ENCODE measurements at regions not wholly inside any gene's neighbourhood (a gene's known extent, or its start where the extent isn't known, plus 50 kb on each side); places are given as distances from the start of the nearest gene placed in this dataset.

DNA sequence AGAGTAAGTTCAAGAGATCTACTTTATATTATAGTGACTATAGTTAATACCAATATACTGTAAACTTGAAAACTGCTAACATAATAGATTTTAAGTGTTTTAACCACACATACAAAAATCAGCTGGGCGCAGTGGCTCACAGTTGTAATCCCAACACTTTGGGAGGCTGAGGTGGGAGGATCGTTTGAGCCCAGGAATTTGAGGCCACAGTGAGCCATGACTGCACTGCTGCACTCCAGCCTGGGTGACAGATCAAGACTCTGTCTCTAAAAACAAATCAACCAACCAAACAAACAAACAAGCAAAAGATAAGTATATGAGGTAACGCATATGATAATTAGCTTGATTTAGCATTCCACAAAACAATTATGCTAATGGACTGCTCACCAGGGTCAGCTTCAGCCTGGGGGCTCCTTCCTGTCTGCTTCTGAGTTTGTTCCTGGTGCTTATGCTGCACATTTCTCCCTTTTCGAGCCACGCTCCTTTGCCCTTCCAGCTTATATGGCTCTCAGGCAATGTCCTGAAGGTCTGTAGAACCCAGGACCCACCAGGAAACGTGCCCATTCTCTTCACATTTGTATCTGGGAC is 357.6 kb downstream of the EN1 start:
- H3K27me3 ChIP-seq (ENCODE audit: insufficient read depth, low read length, poor library complexity, severe bottlenecking) = no peaks in the 10 kb centered on the region
- CTCF ChIA-PET = no interaction called here

DNA sequence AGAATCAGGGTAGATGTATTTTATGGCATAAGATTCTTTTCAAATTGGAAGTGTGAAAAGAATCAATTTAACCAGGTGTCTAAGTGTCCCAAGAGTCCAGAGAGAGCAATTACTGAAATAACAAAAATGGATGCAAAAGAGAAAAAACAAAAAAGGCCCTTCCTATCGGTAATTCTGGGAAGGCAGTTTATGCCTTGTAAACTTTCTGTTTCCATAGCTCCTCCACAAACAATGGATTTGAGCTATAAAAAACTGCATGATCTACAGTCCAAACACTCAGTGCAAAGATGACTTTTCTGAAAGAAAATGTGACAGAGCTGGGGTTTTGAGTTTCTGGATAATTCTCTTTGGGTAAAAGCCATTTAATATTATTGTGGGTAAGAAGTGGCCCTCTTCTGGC is 366.1 kb downstream of the EN1 start:
- Mint-ChIP-seq H3K9me3 (peaks cover 0 to 5% (median 2%) of the 10 kb centered on the region in 5 donors), H3K27ac (no peak overlapping the region), H3K4me3 (no peak overlapping the region), H3K4me1 (no peaks in the 10 kb centered on the region), H3K27me3 (peaks cover 0 to 1% of the 10 kb centered on the region in 2 donors), H3K36me3 (no peaks in the 10 kb centered on the region)
- Histone ChIP-seq H3K36me3 (ENCODE audit: insufficient read depth, low read length) (no peaks in the 10 kb centered on the region), H3K4me3 (ENCODE audit: low read length) (no peak overlapping the region), H3K27ac (ENCODE audit: low read depth, low read length) (no peak overlapping the region), H3K4me1 (ENCODE audit: insufficient read depth, low read length) (no peaks in the 10 kb centered on the region), H3K9me3 (ENCODE audit: low read length) (no peaks in the 10 kb centered on the region), H3K27me3 (ENCODE audit: insufficient read depth, low read length, poor library complexity, severe bottlenecking) (no peaks in the 10 kb centered on the region)
- CTCF ChIA-PET = no interaction called here
- no peak for DNase-seq
- POLR2A ChIA-PET = no interaction called here

More for the DNA sequence above, 357.6 kb downstream of the EN1 start:
- POLR2A ChIA-PET = no interaction called here
- Histone ChIP-seq H3K9me3 (ENCODE audit: low read length) (no peaks in the 10 kb centered on the region), H3K36me3 (ENCODE audit: insufficient read depth, low read length) (no peaks in the 10 kb centered on the region), H3K4me3 (ENCODE audit: low read length) (no peak overlapping the region), H3K4me1 (ENCODE audit: insufficient read depth, low read length) (no peaks in the 10 kb centered on the region), H3K27ac (ENCODE audit: low read depth, low read length) (no peak overlapping the region)
- no peak for DNase-seq
- Mint-ChIP-seq H3K4me1 (no peaks in the 10 kb centered on the region), H3K9me3 (peaks cover 2 to 13% (median 6%) of the 10 kb centered on the region in 5 donors), H3K36me3 (peaks cover 0 to 5% (median 2%) of the 10 kb centered on the region in 3 donors), H3K27ac (no peak overlapping the region), H3K4me3 (no peak overlapping the region), H3K27me3 (no peaks in the 10 kb centered on the region)

DNA sequence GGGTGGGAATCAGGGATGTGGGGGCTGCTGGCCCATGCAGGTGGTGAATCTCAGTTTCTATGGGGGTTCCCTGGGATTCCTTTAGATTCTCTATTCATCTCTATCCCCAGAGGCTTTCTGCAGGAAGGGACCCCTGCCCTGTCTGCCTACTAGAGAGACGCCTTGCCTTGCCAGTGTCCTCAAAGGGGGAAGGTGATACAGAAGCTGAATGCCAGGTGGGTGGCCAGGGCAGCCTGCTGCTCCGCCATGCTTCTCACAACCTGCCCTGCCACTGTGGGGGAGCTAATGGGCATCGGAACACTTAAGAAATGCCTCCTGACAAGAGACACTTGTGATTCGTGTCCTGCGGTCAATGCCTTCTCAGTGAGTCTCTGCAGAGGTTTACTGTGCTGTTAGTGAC is 368.4 kb downstream of the EN1 start:
- no peaks in the 10 kb centered on the region for H3K36me3 Mint-ChIP-seq
- Histone ChIP-seq H3K4me1 (ENCODE audit: insufficient read depth, low read length) (no peaks in the 10 kb centered on the region), H3K9me3 (ENCODE audit: low read length) (no peaks in the 10 kb centered on the region), H3K27ac (ENCODE audit: low read depth, low read length) (no peak overlapping the region), H3K27me3 (ENCODE audit: insufficient read depth, low read length, poor library complexity, severe bottlenecking) (no peaks in the 10 kb centered on the region), H3K4me3 (ENCODE audit: low read length) (no peak overlapping the region), H3K36me3 (ENCODE audit: insufficient read depth, low read length) (no peaks in the 10 kb centered on the region)
- no peaks in the 10 kb centered on the region for H3K4me1 Mint-ChIP-seq
- no peaks in the 10 kb centered on the region for H3K9me3 Mint-ChIP-seq
- H3K4me3 Mint-ChIP-seq = no peak overlapping the region
- POLR2A ChIA-PET = no interaction called here
- no peak overlapping the region for H3K27ac Mint-ChIP-seq
- no peak for DNase-seq
- no peaks in the 10 kb centered on the region for H3K27me3 Mint-ChIP-seq
- CTCF ChIA-PET = no interaction called here

DNA sequence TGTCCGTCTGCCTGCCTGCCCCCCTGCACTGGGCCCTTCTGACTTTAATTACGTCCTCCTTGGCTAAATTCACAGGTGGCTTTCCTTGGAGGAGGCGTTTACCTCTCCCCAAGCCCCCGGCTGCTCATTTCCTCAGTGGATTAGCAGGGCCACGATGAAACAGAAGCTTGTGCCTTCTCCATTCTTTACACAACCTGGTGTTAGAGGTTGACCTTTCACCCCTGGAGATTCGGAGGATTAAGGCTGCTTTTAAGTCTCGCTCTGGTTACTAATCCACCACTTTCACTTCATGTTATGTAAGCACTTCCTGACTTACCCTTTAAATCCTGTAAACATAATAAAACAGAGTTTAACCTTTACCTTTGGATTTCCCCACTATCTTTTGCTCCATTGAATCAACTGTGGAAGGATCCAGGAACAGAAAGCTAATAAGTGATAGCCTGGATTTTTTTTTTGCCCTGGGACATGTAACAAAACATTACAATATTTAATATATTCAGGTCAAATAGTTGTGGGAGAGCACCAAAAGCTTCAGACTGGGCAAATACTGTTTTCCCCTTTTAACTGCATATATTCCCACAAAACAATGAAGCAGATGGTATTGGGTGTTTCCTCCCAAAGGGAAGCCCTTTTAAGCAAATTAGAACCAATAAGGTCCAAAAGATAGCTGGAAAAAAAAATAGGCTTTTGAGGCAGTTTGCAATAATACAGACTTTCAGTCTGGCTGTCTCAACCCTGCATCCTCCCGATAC is 370.2 kb downstream of the EN1 start:
- H3K9me3 Mint-ChIP-seq = no peaks in the 10 kb centered on the region
- POLR2A ChIA-PET = no interaction called here
- H3K27me3 Mint-ChIP-seq = no peaks in the 10 kb centered on the region
- Histone ChIP-seq H3K27ac (ENCODE audit: low read depth, low read length) (no peak overlapping the region), H3K9me3 (ENCODE audit: low read length) (no peaks in the 10 kb centered on the region), H3K4me3 (ENCODE audit: low read length) (no peak overlapping the region), H3K36me3 (ENCODE audit: insufficient read depth, low read length) (no peaks in the 10 kb centered on the region), H3K27me3 (ENCODE audit: insufficient read depth, low read length, poor library complexity, severe bottlenecking) (no peaks in the 10 kb centered on the region), H3K4me1 (ENCODE audit: insufficient read depth, low read length) (no peaks in the 10 kb centered on the region)
- no peak overlapping the region for H3K4me3 Mint-ChIP-seq
- H3K4me1 Mint-ChIP-seq = no peaks in the 10 kb centered on the region
- no peak for DNase-seq
- no peak overlapping the region for H3K27ac Mint-ChIP-seq
- H3K36me3 Mint-ChIP-seq = no peaks in the 10 kb centered on the region
- CTCF ChIA-PET = no interaction called here

DNA sequence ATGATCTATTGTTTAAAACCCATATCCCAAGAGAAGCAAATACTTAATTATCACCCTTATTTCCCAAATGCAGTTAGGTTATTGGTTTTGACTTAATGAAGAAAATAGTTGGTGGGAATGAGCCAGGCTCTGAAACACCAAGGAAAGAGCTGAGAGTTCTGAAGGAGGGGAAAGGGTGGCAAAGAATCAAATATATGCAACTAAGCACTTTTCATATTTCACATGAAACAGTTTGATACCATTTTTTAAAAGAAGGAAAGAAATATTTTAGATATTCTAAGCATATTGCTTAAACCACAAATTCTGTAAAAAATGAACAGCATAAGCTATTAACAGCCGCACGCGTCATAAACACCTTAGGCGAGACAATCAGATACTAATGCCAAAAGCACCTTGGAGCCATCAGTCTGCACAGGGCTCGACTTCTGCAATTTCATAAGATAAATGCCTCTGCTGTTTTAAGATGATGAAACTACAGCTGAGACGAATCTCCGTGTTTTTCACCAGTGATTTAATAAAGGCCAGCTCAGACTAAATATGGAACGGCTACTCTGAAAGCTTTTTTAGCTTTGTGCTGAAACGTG is 371.7 kb downstream of the EN1 start:
- H3K4me1 ChIP-seq (ENCODE audit: insufficient read depth, low read length) = no peaks in the 10 kb centered on the region
- POLR2A ChIA-PET = no interaction called here
- no peak overlapping the region for H3K4me3 ChIP-seq (ENCODE audit: low read length)
- no peak overlapping the region for H3K27ac Mint-ChIP-seq
- DNase-seq = no peak
- H3K36me3 Mint-ChIP-seq = no peaks in the 10 kb centered on the region
- CTCF ChIA-PET = no interaction called here
- H3K4me3 Mint-ChIP-seq = no peak overlapping the region
- no peaks in the 10 kb centered on the region for H3K36me3 ChIP-seq (ENCODE audit: insufficient read depth, low read length)
- H3K27me3 Mint-ChIP-seq = no peaks in the 10 kb centered on the region
- no peaks in the 10 kb centered on the region for H3K27me3 ChIP-seq (ENCODE audit: insufficient read depth, low read length, poor library complexity, severe bottlenecking)
- no peaks in the 10 kb centered on the region for H3K4me1 Mint-ChIP-seq
- H3K9me3 Mint-ChIP-seq = no peaks in the 10 kb centered on the region
- H3K27ac ChIP-seq (ENCODE audit: low read depth, low read length) = no peak overlapping the region
- no peaks in the 10 kb centered on the region for H3K9me3 ChIP-seq (ENCODE audit: low read length)

DNA sequence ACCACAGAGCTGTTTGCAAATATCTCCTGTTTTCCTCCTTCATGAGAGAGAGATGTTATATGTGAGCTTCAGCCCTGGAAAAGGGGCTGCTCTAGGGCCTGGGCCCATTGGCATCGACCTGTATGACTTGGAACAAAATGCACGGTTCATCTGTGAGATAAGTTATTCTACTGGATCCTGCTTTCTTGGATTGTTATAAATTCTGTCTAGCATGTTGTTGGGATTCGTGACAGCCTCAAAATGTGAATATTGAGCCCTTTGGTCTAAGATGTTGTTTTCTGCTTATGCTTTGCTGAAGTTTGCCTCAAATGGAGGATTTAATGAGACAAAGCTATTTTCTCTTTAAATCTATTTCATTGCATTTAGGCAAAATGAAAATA is 372.9 kb downstream of the EN1 start:
- H3K36me3 Mint-ChIP-seq = no peaks in the 10 kb centered on the region
- Histone ChIP-seq H3K4me3 (ENCODE audit: low read length) (no peak overlapping the region), H3K27me3 (ENCODE audit: insufficient read depth, low read length, poor library complexity, severe bottlenecking) (no peaks in the 10 kb centered on the region), H3K4me1 (ENCODE audit: insufficient read depth, low read length) (no peaks in the 10 kb centered on the region), H3K36me3 (ENCODE audit: insufficient read depth, low read length) (no peaks in the 10 kb centered on the region), H3K27ac (ENCODE audit: low read depth, low read length) (no peak overlapping the region), H3K9me3 (ENCODE audit: low read length) (no peaks in the 10 kb centered on the region)
- CTCF ChIA-PET = no interaction called here
- no peak overlapping the region for H3K27ac Mint-ChIP-seq
- no peaks in the 10 kb centered on the region for H3K27me3 Mint-ChIP-seq
- DNase-seq = no peak
- H3K4me3 Mint-ChIP-seq = no peak overlapping the region
- no peaks in the 10 kb centered on the region for H3K9me3 Mint-ChIP-seq
- POLR2A ChIA-PET = no interaction called here
- H3K4me1 Mint-ChIP-seq = no peaks in the 10 kb centered on the region

DNA sequence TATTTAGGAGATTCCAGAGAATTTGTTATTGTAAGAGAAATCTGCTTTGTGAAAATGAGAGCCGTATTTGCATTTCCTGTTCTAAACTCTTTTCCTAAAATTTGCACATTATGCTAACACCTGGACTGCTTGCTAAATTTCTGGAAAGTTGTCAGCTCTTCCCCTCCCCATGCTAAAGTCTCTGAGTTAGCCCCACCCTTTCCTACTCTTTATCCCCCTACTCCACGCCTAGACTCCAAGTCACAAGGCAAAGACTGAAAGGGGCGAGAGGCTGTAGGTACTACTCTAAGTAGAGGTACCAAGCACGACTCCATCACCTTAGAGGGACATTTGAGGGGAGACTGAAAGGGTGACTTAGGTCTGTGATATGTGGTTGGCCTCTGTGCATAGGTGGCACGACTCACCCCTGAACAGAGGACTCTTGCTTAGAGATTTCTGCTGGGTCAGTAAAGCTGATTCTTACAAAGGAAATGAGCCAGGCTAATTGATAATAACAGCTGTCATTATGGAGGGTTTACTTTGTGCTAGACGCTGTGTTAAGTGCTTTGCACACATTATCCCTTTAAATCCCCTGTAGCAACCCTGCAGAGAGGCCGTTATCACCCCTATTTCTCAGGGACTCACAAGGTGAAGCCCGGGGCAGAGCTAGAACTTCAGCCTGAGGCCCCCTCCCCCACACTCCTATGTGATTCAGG is 373.5 kb downstream of the EN1 start:
- no peaks in the 10 kb centered on the region for H3K9me3 Mint-ChIP-seq
- Histone ChIP-seq H3K4me3 (ENCODE audit: low read length) (no peak overlapping the region), H3K36me3 (ENCODE audit: insufficient read depth, low read length) (no peaks in the 10 kb centered on the region), H3K9me3 (ENCODE audit: low read length) (no peaks in the 10 kb centered on the region), H3K27ac (ENCODE audit: low read depth, low read length) (no peak overlapping the region), H3K27me3 (ENCODE audit: insufficient read depth, low read length, poor library complexity, severe bottlenecking) (no peaks in the 10 kb centered on the region), H3K4me1 (ENCODE audit: insufficient read depth, low read length) (no peaks in the 10 kb centered on the region)
- H3K27ac Mint-ChIP-seq = no peak overlapping the region
- DNase-seq = no peak
- POLR2A ChIA-PET = no interaction called here
- no peak overlapping the region for H3K4me3 Mint-ChIP-seq
- no peaks in the 10 kb centered on the region for H3K36me3 Mint-ChIP-seq
- no peaks in the 10 kb centered on the region for H3K4me1 Mint-ChIP-seq
- CTCF ChIA-PET = no interaction called here
- peaks cover 0 to 2% of the 10 kb centered on the region in 2 donors for H3K27me3 Mint-ChIP-seq

DNA sequence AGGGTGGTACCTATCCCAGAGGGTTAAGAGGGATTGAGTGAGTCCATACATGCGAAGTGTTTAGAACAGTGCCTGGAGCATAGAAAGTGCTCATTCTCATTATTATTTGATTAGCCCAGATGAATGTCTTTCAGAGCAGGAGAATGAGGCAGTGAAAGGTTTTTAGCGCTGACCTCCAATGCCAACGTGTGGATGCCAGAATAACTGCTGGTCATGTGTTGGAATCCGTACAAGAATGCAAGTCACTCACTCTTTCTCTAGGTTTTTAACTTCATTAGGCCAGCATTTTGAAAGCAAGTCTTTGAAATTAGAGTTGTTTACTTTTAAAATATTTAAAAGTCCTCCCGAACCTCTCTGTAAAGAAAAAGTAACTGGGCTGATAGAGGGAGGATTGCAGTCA is 374.2 kb downstream of the EN1 start:
- H3K9me3 ChIP-seq (ENCODE audit: low read length) = no peaks in the 10 kb centered on the region
- no peak overlapping the region for H3K4me3 ChIP-seq (ENCODE audit: low read length)
- Mint-ChIP-seq H3K36me3 (no peaks in the 10 kb centered on the region), H3K9me3 (no peaks in the 10 kb centered on the region), H3K27ac (no peak overlapping the region), H3K4me1 (no peaks in the 10 kb centered on the region), H3K27me3 (peaks cover 0 to 2% of the 10 kb centered on the region in 2 donors), H3K4me3 (no peak overlapping the region)
- H3K36me3 ChIP-seq (ENCODE audit: insufficient read depth, low read length) = no peaks in the 10 kb centered on the region
- DNase-seq = no peak
- no peaks in the 10 kb centered on the region for H3K4me1 ChIP-seq (ENCODE audit: insufficient read depth, low read length)
- H3K27ac ChIP-seq (ENCODE audit: low read depth, low read length) = no peak overlapping the region
- H3K27me3 ChIP-seq (ENCODE audit: insufficient read depth, low read length, poor library complexity, severe bottlenecking) = no peaks in the 10 kb centered on the region
- ChIA-PET POLR2A (no interaction called here), CTCF (no interaction called here)
